ENCODE measurements at regions not wholly inside any gene's neighbourhood (a gene's known extent, or its start where the extent isn't known, plus 50 kb on each side); places are given as distances from the start of the nearest gene placed in this dataset.
"Not testable (repeated sequence)": the region's sequence is repeated elsewhere in the genome, so short reads cannot be mapped to it uniquely, and the experiment has no call there.

- TF ChIP-seq RNF2 (conservative IDR thresholded peaks at IDR 0.05; ENCODE audit: low read depth); MYNN (CRISPR knock-in tag; IDR thresholded peaks at IDR 0.05; ENCODE audit: low read depth); POLR2A (IDR thresholded peaks at IDR 0.05; ENCODE audit: insufficient read depth in 1 of 2, low read depth in 2 of 2, low read length in 2 of 2); NBN (conservative IDR thresholded peaks at IDR 0.05); NFRKB (IDR thresholded peaks at IDR 0.05); ZUFSP (CRISPR knock-in tag; IDR thresholded peaks at IDR 0.05; ENCODE audit: borderline replicate concordance); ZBTB34 (CRISPR knock-in tag; IDR thresholded peaks at IDR 0.05); GLMP (CRISPR knock-in tag; IDR thresholded peaks at IDR 0.05; ENCODE audit: borderline replicate concordance); U2AF1 (optimal IDR thresholded peaks at IDR 0.05; ENCODE audit: low read depth, low read length): not testable (repeated sequence)
These were observed 669.2 kb upstream of the SOX11 start for GRCh38 chr2:5022708-5023635.
